Nephron (organoid): ENCODE measurements at regions not wholly inside any gene's neighbourhood (a gene's known extent, or its start where the extent isn't known, plus 50 kb on each side); places are given as distances from the start of the nearest gene placed in this dataset.

Experiments used
- H3K27ac Mint-ChIP-seq, 3 experiments: 2 replicates each; pipeline ENCODE4 v1.8.0; 2020; ENCODE audit warnings: mixed read lengths in 3 of 3, mild to moderate bottlenecking in 2 of 3, moderate library complexity in 1 of 3
- H3K27me3 Mint-ChIP-seq: 2 replicates; pipeline ENCODE4 v1.8.0; 2021; ENCODE audit warnings: low read depth, mild to moderate bottlenecking, moderate library complexity, mixed read lengths
- H3K36me3 Mint-ChIP-seq: 2 replicates; pipeline ENCODE4 v1.8.0; 2020; ENCODE audit warnings: low read depth, mixed read lengths
- H3K4me1 Mint-ChIP-seq: 2 replicates; pipeline ENCODE4 v1.8.0; 2020; ENCODE audit warnings: mixed read lengths
- H3K4me3 Mint-ChIP-seq, 3 experiments: 2 replicates each; pipeline ENCODE4 v1.8.0; 2020; ENCODE audit warnings: mild to moderate bottlenecking in 3 of 3, mixed read lengths in 3 of 3, moderate library complexity in 2 of 3
- H3K9me3 Mint-ChIP-seq: 2 replicates; pipeline ENCODE4 v1.8.0; 2020; ENCODE audit warnings: mixed read lengths
- TF ChIP-seq, protein P1 (sequence below), 3 experiments: fragments of 200-600 bp; sonication (generic); IDR thresholded peaks; one replicate each; pipeline ENCODE4 v1.5.0; 2021; ENCODE audit warnings: antibody characterized with exemption in 3 of 3; ENCODE audit not compliant: unreplicated experiment in 3 of 3

DNA sequence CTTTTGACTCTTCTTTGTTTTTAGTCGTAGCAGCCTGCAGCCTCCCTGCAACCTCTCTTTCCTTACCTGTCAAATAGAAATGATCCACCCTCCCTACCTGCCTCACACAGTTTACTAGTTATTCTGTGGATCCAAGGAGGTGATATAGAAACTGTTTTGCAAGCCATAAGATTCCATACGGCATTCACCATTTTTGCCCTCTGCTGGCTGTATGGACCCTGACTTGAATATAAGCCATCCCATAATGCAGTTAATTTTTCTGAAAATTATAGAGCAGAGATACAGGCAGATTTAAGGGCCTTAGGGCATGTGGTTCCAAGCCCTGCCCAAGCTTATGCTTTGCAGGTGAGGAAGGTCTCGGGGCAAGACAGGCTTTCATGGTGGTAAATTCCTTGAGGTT lies 63.8 kb downstream of the CPN2 start:
- peaks cover 18% of the 10 kb centered on the region for H3K27me3 Mint-ChIP-seq
- no peak overlapping the region for H3K27ac Mint-ChIP-seq
- TF ChIP-seq, protein P1, sequence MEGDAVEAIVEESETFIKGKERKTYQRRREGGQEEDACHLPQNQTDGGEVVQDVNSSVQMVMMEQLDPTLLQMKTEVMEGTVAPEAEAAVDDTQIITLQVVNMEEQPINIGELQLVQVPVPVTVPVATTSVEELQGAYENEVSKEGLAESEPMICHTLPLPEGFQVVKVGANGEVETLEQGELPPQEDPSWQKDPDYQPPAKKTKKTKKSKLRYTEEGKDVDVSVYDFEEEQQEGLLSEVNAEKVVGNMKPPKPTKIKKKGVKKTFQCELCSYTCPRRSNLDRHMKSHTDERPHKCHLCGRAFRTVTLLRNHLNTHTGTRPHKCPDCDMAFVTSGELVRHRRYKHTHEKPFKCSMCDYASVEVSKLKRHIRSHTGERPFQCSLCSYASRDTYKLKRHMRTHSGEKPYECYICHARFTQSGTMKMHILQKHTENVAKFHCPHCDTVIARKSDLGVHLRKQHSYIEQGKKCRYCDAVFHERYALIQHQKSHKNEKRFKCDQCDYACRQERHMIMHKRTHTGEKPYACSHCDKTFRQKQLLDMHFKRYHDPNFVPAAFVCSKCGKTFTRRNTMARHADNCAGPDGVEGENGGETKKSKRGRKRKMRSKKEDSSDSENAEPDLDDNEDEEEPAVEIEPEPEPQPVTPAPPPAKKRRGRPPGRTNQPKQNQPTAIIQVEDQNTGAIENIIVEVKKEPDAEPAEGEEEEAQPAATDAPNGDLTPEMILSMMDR (IDR thresholded peaks at IDR 0.05; ENCODE audit: unreplicated experiment in 3 of 3): peak in 2 of 3 experiments; percentile 12 to 16
- peaks cover 16% of the 10 kb centered on the region for H3K9me3 Mint-ChIP-seq
- H3K4me1 Mint-ChIP-seq: peaks cover 20% of the 10 kb centered on the region
- peak overlapping the region in 1 of 3 experiments; percentile 39 for H3K4me3 Mint-ChIP-seq
- peaks cover 8% of the 10 kb centered on the region for H3K36me3 Mint-ChIP-seq

DNA sequence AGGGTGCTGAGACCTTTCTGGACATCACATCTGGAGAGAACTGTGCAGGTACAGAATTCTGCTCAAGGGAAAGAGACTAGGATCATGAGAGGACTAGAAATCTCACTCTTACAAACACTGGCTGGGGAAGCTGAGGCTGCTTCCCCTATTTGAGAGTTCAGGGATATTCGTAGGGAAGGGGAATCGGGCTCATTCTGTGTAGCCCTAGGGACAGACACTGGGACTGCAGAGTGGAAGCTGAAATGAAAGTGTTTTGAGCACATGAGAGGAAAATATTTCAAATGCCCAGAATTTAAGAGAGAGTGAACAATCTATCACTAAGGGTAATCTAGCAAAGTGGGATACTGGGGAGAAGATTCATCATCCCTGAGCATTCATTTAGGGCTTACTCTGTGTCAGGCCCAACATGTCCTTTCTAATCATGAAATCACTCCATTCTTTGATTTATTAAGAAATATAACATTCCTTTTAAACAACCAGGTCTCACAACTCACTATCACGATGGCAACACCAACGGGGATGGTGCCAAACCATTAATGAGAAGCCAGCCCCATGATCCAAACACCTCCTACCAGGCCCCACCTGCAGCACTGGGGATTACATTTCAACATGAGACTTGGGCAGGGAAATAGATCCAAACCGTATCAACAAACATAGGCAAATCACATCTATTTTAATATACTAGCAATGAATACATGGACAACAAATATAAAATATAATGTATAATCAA lies 63.0 kb downstream of the CPN2 start:
- Mint-ChIP-seq H3K27ac (no peak overlapping the region), H3K4me3 (no peak overlapping the region), H3K36me3 (peaks cover 8% of the 10 kb centered on the region), H3K27me3 (peaks cover 18% of the 10 kb centered on the region), H3K4me1 (peaks cover 12% of the 10 kb centered on the region), H3K9me3 (peaks cover 18% of the 10 kb centered on the region)
- TF ChIP-seq, protein P1 (IDR thresholded peaks at IDR 0.05; ENCODE audit: unreplicated experiment in 3 of 3): no peak
